NB4 (cell line): ENCODE measurements at regions not wholly inside any gene's neighbourhood (a gene's known extent, or its start where the extent isn't known, plus 50 kb on each side); places are given as distances from the start of the nearest gene placed in this dataset.

Experiments
- MYC ChIP-seq: IDR thresholded peaks from 2 replicates; pipeline ENCODE4 v1.6.1; 2011; ENCODE audit warnings: low read depth, low read length
- POLR2A ChIP-seq: IDR thresholded peaks from 2 replicates; pipeline ENCODE4 v1.6.1; 2011; ENCODE audit warnings: mild to moderate bottlenecking; ENCODE audit not compliant: insufficient read length; ENCODE audit errors: extremely low read depth
- TF ChIP-seq, protein P1 (sequence below): IDR thresholded peaks from one replicate; pipeline ENCODE4 v1.5.1; 2012; ENCODE audit warnings: low read depth, low read length
- TF ChIP-seq, protein P2 (sequence below): IDR thresholded peaks from 2 replicates; pipeline ENCODE4 v1.6.1; 2011; ENCODE audit warnings: low read depth, low read length

DNA sequence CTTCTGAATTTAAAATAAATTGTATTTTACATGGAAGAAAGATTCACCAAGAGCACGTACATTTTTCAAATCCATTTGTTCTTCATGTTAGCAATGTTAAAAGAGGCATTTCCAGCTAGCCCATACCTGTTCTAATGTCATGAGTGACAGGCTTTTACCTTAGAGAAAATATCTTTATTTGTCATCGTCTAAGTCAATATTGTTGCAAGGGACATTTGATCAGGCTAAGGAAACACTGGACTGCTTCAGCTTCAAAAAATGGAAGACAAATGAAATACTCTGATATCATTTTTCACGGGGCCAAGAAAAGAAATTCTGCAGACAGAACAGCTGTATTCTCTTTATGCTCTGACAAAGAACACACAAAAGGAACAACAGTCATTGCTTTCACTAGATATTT, 207.7 kb downstream of the RCHY1 start:
- TF ChIP-seq, protein P1, sequence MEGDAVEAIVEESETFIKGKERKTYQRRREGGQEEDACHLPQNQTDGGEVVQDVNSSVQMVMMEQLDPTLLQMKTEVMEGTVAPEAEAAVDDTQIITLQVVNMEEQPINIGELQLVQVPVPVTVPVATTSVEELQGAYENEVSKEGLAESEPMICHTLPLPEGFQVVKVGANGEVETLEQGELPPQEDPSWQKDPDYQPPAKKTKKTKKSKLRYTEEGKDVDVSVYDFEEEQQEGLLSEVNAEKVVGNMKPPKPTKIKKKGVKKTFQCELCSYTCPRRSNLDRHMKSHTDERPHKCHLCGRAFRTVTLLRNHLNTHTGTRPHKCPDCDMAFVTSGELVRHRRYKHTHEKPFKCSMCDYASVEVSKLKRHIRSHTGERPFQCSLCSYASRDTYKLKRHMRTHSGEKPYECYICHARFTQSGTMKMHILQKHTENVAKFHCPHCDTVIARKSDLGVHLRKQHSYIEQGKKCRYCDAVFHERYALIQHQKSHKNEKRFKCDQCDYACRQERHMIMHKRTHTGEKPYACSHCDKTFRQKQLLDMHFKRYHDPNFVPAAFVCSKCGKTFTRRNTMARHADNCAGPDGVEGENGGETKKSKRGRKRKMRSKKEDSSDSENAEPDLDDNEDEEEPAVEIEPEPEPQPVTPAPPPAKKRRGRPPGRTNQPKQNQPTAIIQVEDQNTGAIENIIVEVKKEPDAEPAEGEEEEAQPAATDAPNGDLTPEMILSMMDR, result no peak
- TF ChIP-seq POLR2A, result no peak
- TF ChIP-seq MYC, result no peak
- TF ChIP-seq, protein P2, sequence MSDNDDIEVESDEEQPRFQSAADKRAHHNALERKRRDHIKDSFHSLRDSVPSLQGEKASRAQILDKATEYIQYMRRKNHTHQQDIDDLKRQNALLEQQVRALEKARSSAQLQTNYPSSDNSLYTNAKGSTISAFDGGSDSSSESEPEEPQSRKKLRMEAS, result no peak
